ENCODE measurements at regions not wholly inside any gene's neighbourhood (a gene's known extent, or its start where the extent isn't known, plus 50 kb on each side); places are given as distances from the start of the nearest gene placed in this dataset.

DNA sequence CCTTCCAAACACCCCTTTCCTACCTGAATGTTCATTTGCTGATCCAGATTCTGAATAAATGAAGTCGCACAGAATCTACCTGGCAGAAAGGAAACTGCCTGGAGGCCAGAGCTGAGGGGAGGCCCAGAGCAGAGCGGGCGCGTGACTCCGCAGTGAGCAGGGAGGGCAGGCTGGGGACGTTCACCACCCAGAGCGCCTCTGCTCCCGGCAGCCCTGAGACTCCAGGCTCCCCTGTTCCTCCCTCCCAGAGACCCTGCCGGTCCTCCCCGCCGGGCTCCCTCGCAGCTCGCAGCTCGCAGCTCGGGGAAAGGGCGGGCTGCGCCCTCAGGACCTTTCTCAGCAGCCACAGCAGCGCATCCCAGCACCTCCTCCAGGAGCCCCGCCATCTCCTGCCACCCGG is 176.7 kb upstream of the ZNF32 start:
- Histone ChIP-seq H3K9me3 (no peaks in the 10 kb centered on the region), H3K4me3 (ENCODE audit: low read depth in 1 of 2, low read length in 1 of 2) (no peak overlapping the region), H3K4me1 (ENCODE audit: control insufficient read depth in 1 of 2, insufficient read depth in 1 of 2, low read depth in 1 of 2, low read length in 1 of 2) (no peaks in the 10 kb centered on the region), H3K27me3 (peaks cover 5% of the 10 kb centered on the region), H3K36me3 (no peaks in the 10 kb centered on the region), H3K27ac (no peak overlapping the region)
- TF ChIP-seq, protein P1, sequence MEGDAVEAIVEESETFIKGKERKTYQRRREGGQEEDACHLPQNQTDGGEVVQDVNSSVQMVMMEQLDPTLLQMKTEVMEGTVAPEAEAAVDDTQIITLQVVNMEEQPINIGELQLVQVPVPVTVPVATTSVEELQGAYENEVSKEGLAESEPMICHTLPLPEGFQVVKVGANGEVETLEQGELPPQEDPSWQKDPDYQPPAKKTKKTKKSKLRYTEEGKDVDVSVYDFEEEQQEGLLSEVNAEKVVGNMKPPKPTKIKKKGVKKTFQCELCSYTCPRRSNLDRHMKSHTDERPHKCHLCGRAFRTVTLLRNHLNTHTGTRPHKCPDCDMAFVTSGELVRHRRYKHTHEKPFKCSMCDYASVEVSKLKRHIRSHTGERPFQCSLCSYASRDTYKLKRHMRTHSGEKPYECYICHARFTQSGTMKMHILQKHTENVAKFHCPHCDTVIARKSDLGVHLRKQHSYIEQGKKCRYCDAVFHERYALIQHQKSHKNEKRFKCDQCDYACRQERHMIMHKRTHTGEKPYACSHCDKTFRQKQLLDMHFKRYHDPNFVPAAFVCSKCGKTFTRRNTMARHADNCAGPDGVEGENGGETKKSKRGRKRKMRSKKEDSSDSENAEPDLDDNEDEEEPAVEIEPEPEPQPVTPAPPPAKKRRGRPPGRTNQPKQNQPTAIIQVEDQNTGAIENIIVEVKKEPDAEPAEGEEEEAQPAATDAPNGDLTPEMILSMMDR (IDR thresholded peaks at IDR 0.05), result no peak

DNA sequence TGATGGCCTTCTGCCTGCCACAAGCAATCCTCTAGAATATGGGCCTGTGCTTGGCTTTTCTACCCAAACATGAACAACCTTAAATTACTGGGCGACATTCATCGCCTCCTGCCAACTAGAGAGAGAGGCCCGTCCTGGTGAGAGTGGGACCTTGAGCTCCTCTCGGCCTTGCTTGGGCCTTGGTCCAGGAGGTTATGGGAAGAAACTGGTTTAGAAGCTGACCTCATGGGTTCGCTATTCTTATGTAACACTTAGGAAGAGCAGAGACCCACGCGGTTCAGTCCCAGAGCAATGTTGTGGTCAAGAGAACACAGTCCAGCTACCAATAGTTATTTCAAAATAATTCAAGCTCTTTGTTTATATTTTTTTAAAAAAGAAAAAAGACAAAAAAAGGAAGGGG is 176.3 kb upstream of the ZNF32 start:
- Histone ChIP-seq H3K27ac (no peak overlapping the region), H3K27me3 (peaks cover 5% of the 10 kb centered on the region), H3K4me1 (ENCODE audit: control insufficient read depth in 1 of 2, insufficient read depth in 1 of 2, low read depth in 1 of 2, low read length in 1 of 2) (no peaks in the 10 kb centered on the region), H3K4me3 (ENCODE audit: low read depth in 1 of 2, low read length in 1 of 2) (no peak overlapping the region), H3K36me3 (no peaks in the 10 kb centered on the region), H3K9me3 (no peaks in the 10 kb centered on the region)
- TF ChIP-seq, protein P1 (IDR thresholded peaks at IDR 0.05), result no peak

DNA sequence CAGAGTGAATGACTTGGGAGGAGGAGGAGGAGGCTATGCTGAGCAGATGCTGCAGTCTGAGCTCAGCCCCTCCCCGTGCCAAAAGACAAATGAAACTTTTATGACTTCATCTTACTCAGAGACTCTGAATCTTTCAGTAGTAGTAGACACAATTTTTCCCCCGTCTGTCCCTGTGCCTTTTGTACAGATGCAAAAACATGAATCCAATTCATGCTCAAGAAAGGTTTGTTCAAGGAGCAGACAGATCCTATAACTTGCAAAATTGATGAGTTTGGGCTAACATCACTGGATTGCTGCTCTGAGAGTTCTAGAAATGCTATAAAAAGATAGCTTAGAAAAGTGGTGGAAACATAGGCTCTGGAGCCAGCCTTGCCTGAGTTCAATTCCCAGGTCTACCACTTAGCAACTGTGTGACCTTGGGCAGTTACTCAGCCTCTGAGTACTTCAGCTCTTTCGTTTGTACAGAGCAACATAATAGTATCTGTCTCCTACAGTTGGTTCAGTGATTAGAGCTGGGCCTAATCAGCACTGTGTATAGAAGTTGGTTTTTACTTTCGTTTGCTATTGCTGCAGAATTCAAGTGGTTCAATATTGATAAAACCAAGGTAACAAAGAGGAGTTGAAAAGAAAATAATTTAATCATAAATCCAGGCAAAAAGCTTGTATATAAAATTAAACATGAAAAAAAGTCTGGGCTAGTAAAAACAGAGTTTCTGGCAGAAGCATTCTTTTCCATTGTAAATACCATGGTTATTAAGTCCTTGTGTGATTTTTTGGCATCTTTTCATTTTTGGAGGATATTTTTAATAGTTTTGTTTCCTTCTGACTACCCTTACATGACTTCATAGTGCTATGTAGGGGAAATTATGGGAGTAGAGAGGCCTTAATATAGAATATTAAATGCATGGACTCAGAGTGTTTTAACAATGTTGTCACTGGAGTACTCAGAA is 174.2 kb upstream of the ZNF32 start:
- Histone ChIP-seq H3K27ac (no peak overlapping the region), H3K27me3 (peaks cover 19% of the 10 kb centered on the region), H3K4me1 (ENCODE audit: control insufficient read depth in 1 of 2, insufficient read depth in 1 of 2, low read depth in 1 of 2, low read length in 1 of 2) (no peaks in the 10 kb centered on the region), H3K9me3 (no peaks in the 10 kb centered on the region), H3K36me3 (no peaks in the 10 kb centered on the region), H3K4me3 (ENCODE audit: low read depth in 1 of 2, low read length in 1 of 2) (no peak overlapping the region)
- TF ChIP-seq, protein P1 (IDR thresholded peaks at IDR 0.05), result no peak

DNA sequence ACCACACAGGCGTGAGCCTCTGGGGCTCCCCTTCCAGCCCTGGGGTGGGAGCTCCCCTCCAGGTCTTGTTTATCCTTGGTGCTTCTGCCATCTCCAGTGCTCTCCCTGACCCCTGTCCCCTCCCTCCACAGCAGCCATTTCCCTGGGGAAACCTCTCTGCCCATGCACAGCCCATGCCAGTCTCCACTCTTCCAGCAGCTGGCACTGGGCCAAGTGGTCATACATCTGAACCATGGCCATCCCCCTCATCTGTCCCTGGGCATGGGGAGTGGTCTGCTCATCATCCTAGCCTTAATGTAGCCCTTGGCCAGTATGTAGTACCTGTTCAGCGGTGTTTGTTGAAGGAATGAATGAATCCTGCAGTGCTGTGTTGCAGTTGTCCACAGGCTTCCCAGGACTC is 172.4 kb upstream of the ZNF32 start:
- no peak overlapping the region for H3K4me3 ChIP-seq (ENCODE audit: low read depth in 1 of 2, low read length in 1 of 2)
- H3K9me3 ChIP-seq, result no peaks in the 10 kb centered on the region
- TF ChIP-seq, protein P1 (IDR thresholded peaks at IDR 0.05), result no peak
- peaks cover 0 to 5% of the 10 kb centered on the region in 2 experiments for H3K4me1 ChIP-seq (ENCODE audit: control insufficient read depth in 1 of 2, insufficient read depth in 1 of 2, low read depth in 1 of 2, low read length in 1 of 2)
- no peaks in the 10 kb centered on the region for H3K36me3 ChIP-seq
- peaks cover 23% of the 10 kb centered on the region for H3K27me3 ChIP-seq
- no peak overlapping the region for H3K27ac ChIP-seq

DNA sequence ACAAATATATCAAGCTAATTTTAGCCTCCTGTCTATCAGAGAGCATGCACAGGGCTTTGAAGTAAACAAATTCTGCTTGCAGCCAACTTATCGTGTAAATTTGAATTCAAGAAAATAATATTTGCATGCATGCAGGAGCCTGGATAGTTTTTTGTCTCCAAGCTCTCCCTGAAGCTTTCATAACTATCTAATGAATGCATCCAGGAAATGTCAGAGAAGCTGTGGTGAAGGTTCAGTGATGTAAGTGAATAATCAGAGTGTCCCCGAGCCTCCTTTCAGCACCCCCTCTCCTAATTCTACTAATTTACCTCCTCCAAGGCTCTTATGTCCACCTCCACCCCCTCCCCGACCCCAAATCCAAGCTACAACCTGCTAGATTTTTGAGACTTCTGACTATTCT is 172.0 kb upstream of the ZNF32 start:
- TF ChIP-seq, protein P1 (IDR thresholded peaks at IDR 0.05), result no peak
- H3K4me1 ChIP-seq (ENCODE audit: control insufficient read depth in 1 of 2, insufficient read depth in 1 of 2, low read depth in 1 of 2, low read length in 1 of 2), result peaks cover 0 to 7% of the 10 kb centered on the region in 2 experiments
- H3K4me3 ChIP-seq (ENCODE audit: low read depth in 1 of 2, low read length in 1 of 2), result no peak overlapping the region
- H3K27me3 ChIP-seq, result peaks cover 23% of the 10 kb centered on the region
- H3K9me3 ChIP-seq, result no peaks in the 10 kb centered on the region
- H3K27ac ChIP-seq, result no peak overlapping the region
- H3K36me3 ChIP-seq, result no peaks in the 10 kb centered on the region
